NCI-H2196 treated with DMSO at 0.1 percent for 48 hours (cell line): ENCODE measurements at regions not wholly inside any gene's neighbourhood (a gene's known extent, or its start where the extent isn't known, plus 50 kb on each side); places are given as distances from the start of the nearest gene placed in this dataset.
A peak's percentile ranks its signal among the peaks of the same experiment; 100 is the strongest.

Experiments used
- DNase-seq: peaks from one replicate; lab custom pipeline; 2025; ENCODE audit not compliant: unreplicated experiment; lab: John Stamatoyannopoulos, UW

DNA sequence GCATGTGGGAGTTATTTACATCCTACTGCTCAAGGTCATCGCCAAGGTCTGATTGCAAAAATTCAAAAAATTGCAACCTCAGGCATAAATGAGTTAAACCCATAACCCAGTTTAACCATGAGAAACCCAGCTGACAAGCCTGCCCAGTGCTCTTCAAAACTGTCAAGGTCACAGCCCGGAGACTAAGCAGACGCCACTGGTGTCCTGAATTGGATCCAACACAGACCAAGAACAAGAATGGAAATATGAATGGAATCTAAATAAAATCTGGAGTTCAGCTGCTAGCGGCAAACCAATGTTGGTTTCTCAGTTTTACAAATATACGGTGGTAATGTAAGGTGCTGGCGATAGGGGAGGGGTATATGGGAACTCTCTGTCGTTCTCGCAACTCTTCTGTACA lies 201.5 kb upstream of the MVB12B start:
- no peak for DNase-seq

DNA sequence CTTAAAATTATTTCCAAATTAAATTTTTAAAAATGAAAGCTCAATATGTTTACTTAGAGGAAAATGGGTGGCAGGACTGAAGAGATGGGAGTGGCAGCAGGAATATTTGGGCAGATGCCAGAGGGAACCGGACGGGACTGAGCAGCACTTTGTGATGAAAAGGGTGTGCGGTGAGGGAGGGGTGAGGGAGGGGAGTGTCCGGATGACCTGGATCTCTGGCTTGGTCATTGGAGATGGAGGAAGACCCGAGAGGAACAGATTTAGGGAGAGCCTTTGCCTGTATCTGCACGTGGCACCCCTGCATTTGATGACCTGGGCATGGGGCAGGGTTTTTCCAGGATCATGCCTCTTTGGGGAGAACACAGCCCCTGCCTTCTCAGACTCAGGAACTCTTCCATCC lies 201.1 kb upstream of the MVB12B start:
- no peak for DNase-seq

- DNase-seq = no peak
Observed at GRCh38 chr9:126125992-126126409, 200.6 kb upstream of the MVB12B start.

- DNase-seq = no peak
Observed at GRCh38 chr9:126126807-126127206, 199.8 kb upstream of the MVB12B start.

GRCh38 chr9:126127591-126127990 lies 199.0 kb upstream of the MVB12B start:
- DNase-seq = no peak

GRCh38 chr9:126128494-126129142 lies 198.0 kb upstream of the MVB12B start:
- peak; percentile 21 for DNase-seq

DNA sequence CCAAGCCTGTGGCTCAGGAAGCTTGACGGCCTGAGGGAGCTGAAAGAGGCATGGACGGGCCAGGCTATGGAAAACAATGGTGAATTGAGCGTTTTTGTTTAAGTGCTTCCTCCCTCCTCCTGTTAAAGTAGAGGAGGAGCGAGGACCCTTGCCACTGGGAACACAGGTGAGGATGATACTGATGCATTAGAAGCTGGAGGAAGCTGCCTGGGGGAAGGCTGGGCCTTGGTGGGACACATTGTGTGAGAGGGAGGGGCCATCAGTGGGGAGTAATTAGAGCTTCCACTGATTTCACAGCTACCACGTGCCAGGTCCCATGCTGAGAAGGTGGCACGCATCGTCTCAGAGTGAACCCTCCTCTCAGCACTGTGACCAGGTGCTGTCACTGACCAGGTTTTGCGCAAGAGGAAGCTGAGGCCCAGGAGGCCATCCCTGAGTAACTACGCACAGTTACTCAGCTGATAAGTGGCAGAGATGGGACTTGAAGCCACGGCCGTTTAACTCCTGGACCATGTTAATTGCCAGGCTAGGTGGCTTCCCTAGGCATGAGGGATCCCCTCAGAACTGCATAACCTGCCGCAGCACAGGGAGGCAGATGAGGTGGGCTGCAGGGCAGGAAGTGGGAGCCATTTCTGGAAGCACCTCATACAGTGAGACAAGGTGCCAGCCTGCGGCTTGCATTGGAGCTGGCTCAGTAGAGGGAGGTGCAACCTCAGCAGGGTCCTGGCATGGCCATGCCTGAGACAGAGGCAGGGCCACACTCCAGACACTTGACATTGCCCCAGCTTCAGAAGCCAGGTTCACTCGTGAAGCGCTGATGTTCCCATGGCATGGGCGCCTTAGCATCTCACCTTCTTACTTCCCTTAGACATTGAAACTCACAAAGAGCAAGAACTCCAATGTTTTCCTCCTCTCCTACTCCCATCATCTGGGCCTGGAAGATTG lies 195.3 kb upstream of the MVB12B start:
- no peak for DNase-seq

DNA sequence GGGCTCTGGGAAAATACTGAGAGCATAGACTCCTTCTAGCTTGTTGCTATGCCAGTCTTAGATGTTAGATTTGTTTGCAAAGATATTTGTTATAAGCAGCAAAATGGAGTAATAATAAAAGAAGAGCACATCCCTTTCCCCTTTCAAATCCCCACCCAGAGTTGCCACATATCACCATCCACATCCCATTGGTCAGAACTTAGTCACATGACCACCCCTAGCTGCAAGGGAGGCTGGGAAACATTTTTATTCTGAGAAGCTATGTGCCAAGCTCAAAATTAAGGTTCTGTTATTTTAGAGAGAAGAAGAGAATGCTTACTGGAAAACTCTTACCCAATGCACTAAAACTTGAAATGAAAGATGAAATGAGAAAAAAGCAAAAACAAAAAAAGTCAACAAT lies 193.9 kb upstream of the MVB12B start:
- no peak for DNase-seq

DNA sequence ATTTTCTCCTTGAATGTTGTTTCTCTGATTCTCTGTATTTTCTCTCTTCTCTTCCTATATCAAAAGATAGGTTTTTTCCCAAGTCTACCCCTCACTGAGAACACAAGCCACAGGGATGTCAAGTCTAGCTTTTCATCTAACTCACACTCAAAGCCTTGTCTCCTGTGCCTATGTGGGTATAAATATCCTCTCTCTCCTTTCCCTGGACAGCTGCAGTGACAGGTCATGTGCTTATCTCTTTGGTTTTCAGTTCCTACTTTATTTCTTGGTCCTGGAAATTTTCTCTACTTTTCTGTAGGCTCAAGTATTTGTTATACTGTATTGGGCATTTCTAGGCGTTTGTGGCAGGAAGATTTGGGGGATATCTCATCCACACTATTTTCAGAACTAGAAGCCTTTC lies 182.4 kb upstream of the MVB12B start:
- DNase-seq = no peak

- DNase-seq = no peak
Observed at GRCh38 chr9:126144603-126145456, 181.8 kb upstream of the MVB12B start.

DNA sequence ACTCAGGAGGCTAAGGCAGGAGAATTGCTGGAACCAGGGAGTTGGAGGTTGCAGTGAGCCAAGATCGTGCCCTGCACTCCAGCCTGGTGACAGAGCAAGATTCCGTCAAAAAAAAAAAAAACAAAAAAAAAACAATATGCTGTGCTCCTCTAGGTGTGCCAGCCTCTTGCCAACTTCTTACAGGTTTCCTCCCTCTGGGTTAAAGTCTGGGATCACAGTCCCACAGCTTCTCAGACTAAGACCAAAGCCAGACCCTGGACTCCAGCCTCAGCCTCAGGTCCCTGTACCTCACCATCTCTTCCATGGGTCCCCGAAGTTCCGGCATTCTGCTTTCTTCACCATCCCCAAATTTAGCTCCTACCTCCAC lies 180.8 kb upstream of the MVB12B start:
- no peak for DNase-seq

- no peak for DNase-seq
Observed at GRCh38 chr9:126146254-126147145, 180.1 kb upstream of the MVB12B start.

DNA sequence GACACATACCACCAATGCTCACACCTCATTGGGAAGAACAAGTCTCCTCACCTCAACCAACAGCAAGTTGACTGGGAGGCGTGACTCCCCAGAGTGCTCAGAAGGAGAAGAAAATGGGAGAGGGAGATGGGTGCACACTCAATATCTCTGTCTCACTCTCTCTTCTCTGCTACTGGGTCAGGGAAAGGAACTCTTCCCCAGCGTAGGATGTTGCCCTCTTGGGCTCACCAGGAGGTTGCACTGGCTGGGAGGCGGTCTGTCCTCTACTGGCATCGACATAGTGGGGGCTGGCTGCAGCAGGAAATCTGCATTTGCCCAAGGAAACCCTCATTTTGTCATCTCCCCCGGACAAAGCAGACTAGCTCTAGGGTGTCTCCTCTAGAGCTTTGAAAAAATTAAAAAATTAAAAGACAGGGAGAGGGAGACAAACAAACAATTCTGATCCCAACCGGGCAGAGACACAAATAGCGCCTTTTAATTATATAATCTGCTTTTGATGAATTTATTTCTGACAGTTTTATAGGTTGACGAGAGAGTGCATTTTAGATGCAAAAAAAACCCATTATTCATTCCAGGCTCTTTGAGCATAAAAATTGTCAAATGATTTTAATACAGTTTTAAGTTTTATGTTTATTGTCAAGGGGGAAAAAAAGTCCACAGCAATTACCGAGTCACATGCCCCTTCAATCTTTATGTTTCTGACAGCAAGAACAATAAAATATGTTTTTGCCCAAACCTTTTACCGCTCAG lies 179.3 kb upstream of the MVB12B start:
- no peak for DNase-seq

GRCh38 chr9:126147936-126148870 lies 178.4 kb upstream of the MVB12B start:
- DNase-seq = no peak

- no peak for DNase-seq
Observed at GRCh38 chr9:126148994-126149393, 177.6 kb upstream of the MVB12B start.

DNA sequence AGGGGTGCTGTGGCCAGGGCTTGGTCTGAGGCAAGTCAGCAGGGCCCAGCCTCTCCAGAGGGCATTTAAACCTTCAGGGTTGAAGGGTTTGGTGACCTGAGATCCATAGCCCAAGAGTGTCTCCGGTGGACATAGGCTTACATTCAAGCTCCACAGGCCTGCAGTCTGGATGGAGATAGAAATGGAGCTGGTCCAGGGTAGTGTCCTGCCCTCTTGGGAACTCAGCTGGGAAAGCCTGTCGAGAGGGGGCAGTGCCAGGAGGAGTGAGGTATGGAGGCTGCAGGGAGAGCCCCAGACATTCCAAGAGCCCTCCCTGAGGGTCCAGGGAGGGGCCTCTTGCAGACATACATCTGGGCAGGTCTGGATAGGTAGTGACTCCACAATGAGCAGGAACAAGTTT lies 177.0 kb upstream of the MVB12B start:
- no peak for DNase-seq

- peak; percentile 71 for DNase-seq
Observed at GRCh38 chr9:126150411-126151030, 176.1 kb upstream of the MVB12B start.

DNA sequence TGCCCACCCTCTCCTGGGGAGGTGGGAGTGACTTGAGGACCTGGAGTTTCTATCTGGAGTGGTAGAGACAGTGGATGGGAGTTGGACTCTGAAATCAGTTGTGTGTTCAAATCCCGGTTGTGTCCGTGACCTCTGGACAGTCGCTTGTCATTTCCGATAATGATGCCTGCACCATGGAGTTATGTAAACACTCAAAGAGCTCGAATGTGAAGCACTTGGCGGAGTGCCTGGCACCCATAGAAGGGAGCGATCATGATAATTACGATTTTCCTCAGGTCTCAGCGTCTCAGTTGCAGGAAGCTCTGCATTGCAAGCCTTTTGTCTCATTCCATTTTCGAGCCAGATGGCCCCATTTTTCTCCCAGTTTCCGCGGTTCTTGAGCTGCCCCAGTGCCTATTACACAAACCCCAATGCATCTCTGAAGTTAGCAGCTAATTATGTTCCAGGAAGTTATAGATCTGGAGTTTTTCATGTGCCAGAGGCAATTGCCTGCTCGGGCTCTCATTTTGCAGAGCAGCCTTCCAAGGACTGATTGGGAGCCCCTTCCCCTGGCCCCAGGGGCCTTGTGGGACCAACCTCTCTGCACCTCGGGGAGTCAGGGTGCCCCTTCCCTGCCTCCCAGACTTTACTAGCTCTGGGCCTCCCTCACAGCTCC lies 175.5 kb upstream of the MVB12B start:
- DNase-seq = peak; percentile 85
